ENCODE measurements at regions not wholly inside any gene's neighbourhood (a gene's known extent, or its start where the extent isn't known, plus 50 kb on each side); places are given as distances from the start of the nearest gene placed in this dataset.

DNA sequence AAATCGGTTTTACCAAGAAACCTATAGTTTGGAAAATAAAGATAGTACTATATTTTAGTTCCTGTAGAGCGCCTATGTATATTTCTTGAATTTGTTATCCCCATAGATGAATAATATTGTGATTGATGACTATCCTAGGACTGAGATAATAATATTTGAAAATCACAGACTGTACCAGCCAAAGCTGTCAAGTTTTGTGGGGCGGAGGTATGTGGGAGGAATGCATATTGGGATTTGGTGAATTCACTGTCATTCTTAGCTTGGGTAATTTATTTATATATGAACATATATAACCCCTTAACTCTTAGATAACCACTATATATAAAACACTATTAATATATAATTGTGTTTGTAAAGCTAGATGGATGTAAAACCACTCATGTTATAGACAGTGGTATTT is 205.5 kb upstream of the ARSJ start:
- no peak for DNase-seq

DNA sequence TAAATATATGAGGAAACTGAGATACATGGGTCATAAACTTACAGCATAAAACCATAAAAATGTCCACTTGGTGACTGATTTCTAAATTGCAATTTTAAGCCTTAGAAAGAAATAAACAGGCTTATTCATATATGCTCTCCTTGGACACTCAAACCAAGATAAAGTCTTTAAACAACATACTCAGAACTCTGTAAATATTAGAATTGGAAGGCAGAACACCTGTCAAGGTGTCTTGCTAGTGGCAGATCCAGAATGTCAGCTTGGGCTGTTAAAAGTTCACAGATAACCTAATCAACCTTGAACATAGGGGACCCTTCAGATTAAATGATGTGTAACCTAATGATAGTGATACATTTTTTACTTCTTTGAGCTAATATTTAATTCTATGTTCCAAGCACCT is 208.1 kb upstream of the ARSJ start:
- DNase-seq = no peak

DNA sequence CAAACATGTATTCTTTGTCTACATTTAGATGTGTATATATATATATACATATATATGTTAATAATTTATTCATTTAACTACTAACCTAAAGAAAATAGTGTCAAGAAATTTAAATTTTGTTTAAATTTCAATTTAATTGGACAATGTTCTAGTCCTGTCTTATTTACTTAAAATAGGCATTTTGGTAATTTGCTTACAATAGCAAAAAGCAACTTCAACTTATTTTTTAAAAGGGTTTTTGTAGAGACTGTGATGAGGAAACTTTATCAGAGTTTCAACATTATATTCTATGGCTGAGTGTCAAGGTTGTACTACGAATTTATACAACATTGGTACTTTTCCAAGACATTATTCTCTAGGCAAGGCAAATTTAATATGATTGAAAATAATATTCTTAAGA is 212.0 kb upstream of the ARSJ start:
- DNase-seq = no peak

DNA sequence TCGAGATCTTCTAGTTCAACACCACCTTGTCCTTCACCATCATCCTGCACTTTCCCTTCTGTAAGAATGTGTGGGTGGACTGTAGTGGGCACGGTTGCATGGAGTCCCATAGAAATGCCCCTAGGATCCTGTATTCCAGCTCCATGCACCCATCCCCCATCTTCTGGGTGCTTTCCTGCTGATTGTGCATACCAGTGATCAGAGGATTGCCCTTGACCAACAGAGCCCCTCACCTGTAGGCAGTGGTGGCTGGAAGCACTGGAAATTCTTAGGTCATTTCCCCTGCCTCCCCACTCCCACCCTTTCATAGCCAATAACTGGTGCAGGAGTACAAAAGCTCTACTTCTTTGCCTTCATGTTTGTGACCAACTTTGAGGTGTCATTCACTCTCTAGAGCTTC is 213.4 kb upstream of the ARSJ start:
- DNase-seq = no peak

DNA sequence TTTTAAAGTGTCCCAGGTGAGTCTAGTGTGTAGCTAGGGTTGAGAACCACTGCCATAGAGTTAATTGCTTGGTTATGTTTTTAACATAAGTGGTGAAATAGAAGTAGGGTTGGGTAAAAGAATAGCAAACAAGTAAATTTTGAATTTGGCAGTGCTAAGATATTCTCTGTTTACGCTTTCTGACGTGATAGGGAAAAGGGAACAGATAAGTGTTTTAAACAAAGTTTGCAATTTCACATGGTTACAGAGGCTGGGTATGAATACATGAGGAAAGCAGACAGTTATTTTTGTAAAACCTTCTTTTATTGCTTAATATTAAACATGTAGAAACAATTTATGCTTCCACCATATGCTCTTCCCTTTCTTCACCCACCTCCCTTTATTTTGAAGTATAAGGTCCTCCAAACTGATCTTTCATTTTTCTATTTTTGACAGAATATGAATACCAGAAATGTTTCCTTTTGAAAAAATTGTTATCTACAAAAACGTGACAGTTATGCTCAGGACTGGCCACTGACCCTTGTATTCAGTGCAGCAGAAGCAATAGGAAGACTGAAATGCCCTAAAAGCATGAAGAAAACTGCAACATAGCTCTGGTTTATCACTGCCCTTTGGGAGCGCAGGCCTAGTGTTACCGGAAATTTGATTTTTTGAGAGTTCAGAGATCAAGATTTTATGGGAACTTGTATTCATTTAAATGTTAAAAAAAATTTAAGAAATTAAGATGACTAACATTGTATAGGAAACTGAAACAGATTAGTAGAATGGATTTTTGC is 214.4 kb upstream of the ARSJ start:
- no peak for DNase-seq

DNA sequence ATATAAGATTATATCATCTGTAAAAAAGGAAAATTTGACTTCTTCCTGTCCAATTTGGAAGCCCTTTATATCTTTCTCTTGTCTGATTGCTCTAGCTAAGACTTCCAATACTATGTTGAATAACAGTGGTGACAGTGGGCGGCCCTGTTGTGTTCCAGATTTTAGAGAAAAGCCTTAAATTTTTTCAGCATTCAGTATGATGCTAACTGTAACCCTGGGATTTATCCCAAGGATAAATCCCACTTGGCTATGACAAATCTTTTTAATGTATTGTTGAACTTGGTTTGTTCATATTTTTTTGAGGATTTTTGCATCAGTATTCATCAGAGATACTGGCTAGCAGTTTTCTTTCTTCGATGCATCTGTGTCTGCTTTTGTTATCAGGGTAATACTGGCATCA is 217.2 kb upstream of the ARSJ start:
- no peak for DNase-seq

DNA sequence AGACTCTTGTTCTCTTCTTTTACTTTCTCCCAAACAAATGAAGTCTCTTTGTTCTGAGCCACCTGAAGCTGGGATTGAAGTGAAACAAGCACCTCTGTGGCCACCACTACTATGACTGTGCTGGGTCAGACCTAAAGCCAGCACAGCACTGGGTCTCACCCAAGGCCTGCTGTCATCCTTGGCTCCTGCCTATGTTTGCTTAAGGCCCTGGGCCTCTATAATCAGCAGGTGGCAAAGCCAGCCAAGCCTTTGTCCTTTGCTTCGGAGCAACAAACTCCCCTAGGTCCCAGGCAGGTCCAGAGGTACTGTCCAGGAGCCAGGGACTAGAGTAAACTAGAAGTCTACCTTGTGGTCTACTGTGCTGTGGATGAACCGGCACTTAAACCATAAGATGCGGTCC is 220.6 kb upstream of the ARSJ start:
- DNase-seq = no peak

DNA sequence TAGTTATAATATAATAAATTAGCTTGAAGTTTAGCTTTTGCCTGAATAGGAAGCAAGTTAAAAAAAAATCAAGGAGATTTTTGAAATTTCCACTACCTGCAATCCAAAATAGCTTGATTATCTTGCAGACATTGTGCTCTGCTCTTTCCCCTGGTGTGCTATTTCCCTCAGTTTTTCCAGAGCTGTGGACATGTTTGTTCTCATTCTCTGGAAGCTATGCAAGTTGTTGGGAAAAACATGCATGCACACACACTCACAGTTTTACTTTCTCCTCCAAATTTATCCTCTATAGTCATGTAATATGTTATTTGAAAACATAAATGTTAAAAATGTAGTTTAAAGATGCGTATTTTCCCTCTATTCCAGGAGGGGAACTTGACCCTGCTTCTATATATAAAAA is 225.8 kb upstream of the ARSJ start:
- DNase-seq = no peak

DNA sequence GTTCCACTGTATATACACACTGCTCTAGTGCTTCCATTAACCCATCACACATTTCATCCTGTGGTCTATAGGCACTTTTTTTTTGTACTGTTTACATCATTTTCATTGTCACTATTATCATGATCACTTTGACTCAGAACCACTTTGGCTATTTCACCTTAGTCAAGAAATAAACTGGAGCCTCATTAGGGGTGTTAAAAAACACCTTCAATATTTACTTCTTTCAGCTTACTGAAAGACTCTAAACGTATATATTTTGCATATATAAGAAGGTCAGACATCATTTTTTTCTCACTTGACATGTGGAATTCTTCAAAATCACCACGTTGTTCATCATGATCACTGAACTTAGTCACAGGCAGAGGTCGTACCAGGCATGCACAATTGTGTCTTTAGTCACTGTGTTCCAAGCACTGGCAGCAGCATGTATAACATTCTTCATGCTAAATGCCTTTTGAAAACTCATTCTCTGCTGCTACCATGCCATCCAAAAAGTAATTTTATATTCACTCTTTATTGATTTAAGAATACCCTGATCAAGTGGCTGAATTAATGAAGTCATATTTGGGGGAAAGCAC is 229.2 kb upstream of the ARSJ start:
- no peak for DNase-seq

DNA sequence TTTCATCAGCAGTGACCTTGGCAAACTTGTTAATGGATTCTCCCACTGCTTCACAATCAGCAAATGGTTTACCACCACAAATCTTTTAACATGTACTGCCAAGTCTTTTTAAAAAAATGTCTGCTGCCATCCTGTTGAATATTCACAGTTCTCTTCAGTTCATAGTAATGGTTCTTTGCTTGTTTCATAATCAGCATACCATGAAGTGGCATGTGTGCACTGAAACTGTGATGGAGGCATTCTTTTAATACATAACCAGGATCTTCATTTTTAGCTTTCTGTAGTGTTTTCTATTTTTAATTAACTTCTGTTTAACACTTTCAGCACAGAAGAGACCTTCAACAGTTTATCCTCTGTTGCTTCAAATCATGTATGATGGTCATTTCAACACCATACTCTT is 230.1 kb upstream of the ARSJ start:
- no peak for DNase-seq

DNA sequence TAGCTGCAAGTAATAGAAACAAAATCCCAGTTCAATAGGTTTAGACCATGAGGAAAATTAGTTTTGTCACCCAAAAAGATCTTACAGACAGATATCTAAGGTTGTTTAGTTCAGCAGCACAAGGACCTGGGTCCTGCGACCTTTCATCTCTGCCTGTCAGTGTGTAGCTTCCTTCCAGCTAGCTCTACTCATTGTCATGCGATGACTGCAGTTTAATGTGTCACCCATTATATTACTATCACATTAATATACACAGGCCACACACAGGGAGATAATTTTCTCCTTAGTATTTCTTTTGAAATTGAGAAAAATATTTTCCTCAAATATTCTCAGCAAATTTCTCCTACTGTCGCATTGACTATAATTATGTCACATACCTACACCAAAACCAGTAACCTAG is 232.1 kb upstream of the ARSJ start:
- DNase-seq = no peak

DNA sequence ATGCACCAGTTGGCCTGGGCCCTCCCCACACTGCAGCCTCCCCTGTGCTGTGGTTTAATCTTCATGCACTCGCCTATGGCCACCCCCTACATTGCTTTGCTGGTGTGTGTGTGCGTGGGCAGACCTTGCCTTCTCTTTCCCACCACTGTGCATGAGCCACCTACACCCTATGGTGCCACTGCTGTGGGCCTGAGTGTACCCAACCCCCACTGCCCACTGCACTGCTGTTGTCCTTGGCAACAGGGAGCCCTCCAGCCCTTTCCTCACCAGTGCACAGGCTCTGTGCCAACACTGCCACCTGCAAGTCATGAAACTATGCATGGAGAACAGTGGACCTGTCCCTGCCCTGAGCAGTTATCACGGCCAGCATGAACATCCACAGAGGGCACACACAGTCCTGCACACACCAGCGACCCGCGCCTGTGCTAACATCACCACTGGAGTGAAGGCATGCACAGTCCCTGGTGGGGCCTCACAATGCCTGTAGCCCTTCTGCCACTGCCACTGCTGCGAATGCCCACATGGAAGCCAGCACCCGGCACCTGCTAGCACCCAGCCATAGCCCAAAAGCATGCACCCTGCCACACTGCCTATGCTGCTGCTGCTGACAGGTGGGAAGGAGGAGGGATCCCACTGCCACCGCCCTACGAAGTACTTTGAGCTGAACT is 237.8 kb upstream of the ARSJ start:
- DNase-seq = no peak

DNA sequence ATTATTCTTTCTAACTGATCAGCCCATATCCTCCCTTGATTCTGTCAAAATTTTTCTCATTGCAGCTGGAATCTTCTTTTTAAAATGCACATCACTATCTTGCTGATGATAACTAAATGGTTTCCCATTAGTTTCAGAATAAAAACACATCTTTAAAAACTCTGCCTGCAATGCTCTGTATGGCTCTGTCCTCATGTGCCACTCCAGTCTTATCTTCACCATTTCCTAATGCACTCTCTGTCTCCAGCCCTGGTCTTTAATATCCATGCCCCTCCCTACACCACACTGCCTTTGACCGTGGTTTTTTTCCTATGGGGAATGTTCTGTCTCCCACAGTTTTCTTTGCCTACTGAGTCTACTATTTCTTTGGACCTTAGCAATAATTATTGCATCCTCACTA is 244.1 kb upstream of the ARSJ start:
- no peak for DNase-seq

DNA sequence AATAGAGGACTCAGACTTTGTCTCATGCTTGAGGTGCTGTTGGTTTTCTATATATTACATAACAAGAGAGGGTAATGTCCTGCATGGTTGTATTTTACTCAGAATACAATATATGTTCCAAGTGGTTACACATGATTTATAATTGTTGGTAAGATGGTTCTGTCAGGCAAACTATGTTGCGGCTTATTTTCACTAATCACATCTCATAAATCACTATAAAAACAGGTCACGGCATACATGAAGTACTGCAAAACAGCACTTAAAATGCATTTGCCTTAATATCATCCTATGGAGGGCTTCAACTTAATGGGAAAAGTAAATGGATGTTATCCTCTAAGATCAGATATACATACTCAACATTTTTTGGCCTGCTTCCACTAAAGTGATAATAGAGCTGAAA is 246.0 kb upstream of the ARSJ start:
- DNase-seq = no peak

DNA sequence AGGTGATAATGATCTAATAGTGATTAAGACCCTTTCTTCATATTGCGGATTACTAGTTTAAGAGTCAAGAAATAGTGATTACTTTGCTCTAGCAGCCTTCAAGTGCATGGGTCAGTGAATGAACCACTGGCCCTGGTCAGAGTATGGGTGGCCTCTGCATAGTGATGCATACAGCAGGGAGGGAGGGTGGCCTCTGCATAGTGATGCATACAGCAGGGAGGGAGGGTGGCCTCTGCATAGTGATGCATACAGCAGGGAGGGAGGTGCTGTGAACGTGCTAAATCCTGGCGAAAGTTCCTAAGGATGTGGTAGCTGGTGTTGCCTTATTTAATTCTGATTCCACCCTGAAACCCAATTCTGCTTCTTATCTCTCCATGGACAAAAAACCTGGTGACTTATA is 246.7 kb upstream of the ARSJ start:
- no peak for DNase-seq

DNA sequence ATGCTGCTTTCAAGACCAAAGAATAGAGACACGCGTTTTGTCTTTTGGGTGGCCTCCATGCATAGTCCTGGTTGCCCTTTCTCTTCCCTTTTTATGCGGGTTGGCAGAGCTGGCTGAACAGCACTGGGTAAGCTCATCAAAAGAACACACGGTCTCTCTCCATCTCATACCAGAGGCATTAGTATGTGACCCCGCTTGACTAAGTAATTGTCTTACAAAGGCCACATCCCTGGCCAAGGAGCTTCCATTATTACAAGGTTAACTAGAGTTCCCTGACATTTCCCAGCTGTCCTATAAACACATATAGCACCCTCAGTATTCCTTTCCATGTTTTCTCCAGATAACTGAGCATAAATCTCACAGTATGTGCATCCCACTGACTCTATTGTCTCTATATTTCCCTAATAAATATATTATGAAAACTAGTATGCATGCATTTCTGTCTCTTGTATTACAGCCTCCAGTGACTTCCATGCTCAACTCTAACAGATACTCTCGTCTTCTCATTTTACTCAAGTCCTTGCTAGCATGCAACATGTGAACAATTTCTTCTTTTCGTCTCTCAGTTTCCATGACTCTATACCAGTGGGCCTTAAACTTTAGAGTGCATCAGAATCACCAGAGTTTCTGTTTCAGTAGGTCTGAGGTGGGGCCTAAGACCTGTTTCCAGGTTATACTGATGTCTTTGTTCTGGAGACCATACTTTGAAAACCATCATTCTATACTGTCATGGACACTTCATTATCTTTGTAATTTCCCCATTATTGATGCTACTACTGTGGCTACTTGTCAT is 247.7 kb upstream of the ARSJ start:
- DNase-seq = no peak

DNA sequence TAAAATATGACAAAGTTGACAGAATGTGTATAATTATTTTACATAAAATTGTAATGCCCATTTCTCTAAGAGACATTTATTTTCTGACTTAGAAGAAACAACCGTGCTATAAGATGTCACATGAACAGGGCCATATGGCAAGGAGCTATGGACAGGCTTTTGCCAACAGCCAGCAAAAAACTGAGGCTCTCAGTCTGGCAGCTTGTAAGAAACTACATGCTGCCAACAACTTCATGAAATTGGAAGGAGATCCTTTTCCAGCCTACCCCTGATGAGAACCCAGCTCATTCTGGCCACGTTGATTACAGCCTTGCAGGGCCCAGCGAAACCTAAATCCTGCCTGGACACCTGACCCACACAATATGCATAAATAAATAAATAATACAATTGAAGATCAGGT is 250.3 kb upstream of the ARSJ start:
- DNase-seq = no peak

DNA sequence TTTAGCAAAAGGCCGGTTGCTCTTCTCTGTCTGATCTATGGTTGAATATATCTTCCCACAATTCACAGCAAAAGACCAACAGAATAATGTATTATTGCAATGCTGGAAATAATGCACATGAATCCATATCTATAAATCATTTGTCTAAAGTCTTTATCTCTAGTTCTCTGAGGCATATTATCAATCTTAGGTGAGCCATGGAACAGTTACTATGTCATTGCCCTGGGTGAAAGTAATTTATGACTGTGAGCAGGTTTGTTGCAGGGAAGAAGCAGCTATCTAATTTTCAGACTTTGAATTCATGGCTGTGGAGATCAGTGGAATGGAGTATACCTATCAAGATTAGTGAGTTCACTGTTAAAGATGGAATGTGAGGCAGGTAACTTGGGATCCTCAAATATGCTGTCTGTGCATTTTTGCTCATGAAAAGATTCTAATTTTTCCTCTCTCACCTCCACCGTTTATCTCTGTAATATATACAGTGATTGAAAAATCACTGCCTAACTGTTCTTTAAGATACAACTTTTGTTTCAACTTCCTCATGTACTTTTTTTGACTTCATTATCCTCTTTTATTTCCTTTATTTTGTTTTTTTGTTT is 256.8 kb upstream of the ARSJ start:
- DNase-seq = no peak

DNA sequence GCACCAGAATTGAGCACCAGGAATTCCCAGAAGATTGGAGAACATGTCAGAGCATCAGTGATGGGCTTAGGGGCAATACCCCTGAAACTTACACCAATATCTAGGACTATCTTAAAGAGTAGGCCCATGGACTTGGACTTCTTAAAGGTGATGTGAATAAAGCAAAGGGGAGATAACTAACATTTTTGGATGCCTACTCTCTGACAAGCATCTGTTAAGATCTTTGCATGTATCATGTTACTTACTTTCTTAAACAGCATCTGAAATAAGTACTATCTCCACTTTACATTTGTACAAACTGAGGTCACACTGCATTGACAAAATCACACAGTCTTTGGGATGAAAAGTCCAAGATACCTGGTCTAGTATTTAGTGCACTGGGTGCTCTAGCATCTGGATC is 258.6 kb upstream of the ARSJ start:
- no peak for DNase-seq

DNA sequence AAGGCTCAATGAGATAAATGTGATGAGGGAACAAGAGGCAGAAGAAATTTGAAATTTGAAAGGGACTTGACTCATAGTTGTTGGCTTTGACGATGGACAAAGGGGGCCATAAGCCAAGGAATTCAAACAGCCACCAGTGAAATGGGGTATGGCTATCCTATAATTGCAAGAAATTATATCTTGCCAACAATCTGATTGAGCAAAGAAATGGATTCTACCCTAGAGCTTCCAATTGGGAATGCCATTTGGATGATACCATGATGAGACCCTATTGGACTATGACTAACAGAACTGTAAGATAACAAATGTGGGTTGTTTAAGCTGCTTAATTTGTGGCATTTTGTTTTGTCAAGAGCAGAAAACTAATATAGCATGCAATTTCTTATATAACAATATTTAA is 270.1 kb upstream of the ARSJ start:
- DNase-seq = no peak

DNA sequence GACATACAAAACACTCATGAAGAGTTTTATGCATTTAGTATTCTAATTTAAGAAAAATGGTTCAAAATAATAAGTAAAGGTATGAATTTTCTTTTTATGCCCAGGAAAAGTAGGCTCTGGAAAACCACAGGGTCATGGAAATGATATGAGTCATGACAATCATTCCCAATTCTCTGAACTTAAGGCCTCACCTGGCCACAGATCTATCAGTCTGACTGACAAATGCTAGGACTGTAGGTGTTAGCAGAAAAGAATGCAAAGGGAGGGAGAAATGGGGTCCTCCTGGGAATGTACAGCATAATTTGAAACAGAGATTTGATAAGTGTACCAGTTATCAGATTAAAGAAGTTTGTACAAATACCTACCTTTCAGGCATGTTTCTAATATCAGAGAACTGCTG is 270.5 kb upstream of the ARSJ start:
- DNase-seq = no peak

DNA sequence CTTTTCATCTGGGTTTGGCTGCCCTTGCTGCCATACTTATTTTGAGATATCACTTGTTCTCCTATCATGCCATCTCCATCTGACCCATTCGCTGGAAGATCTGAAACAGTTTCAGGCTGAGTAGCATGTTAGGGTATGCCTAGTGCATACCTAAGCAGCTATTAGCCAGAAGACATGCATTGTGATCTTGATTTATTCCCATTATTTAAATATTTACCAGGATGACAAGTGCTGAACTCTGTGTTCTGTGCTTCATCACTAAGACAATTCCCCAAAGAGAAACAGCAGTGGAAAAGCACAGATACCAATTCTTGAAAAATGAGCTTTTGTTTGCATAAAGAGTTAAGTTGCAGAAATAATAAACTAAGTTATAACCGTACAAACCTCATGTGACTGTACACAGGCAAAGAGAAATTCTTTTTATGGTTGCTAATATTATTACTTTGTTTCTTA is 271.0 kb upstream of the ARSJ start:
- no peak for DNase-seq

DNA sequence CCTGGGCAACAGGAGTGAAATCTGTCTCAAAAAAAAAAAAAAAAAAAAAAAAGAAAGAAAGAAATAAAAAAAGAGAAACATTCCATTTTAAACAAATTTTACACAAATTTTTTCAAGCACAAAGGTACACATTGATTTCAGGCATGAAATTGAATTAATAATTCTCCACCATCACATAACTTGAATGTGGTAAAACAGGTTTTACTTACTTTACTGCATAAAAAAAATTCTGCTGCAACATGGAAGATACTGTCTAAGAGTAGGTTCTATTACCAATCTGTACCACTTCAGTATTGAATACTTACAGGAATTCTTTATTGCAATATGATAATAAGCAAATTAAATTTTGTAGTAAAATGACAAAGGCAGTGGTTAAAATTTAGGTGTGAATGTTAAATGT is 271.6 kb upstream of the ARSJ start:
- DNase-seq = no peak

Measured in eye (tissue), 1 donor.